SW480 (cell line): ENCODE measurements at regions not wholly inside any gene's neighbourhood (a gene's known extent, or its start where the extent isn't known, plus 50 kb on each side); places are given as distances from the start of the nearest gene placed in this dataset.
A peak's percentile ranks its signal among the peaks of the same experiment; 100 is the strongest.

ENCODE experiments used
- DNase-seq: peaks from one replicate; pipeline ENCODE4 v3.0.0-alpha.2; 2016; ENCODE audit warnings: low spot score

- no peak for DNase-seq
These were observed 53.8 kb upstream of the RANBP3L start for GRCh38 chr5:36355516-36355915.

DNA sequence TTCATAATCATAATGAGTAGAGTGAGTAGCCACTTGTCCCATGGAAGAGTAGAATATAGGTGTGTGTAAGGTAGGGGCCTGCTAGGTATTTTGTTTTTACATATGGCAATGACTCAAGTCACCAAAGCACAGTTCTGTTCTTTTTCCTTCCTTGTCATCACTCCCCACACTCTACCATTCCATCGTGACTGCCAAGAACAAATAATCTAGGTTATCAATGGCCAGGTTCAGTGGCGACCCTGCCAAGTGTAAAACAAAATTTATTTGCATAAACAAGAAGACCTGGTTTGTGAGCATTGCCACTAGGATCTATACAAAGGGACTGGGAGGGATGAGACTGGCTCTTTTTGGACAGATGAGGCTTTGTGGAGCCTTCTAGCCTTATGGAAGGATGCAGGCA, 55.2 kb upstream of the RANBP3L start:
- no peak for DNase-seq

DNA sequence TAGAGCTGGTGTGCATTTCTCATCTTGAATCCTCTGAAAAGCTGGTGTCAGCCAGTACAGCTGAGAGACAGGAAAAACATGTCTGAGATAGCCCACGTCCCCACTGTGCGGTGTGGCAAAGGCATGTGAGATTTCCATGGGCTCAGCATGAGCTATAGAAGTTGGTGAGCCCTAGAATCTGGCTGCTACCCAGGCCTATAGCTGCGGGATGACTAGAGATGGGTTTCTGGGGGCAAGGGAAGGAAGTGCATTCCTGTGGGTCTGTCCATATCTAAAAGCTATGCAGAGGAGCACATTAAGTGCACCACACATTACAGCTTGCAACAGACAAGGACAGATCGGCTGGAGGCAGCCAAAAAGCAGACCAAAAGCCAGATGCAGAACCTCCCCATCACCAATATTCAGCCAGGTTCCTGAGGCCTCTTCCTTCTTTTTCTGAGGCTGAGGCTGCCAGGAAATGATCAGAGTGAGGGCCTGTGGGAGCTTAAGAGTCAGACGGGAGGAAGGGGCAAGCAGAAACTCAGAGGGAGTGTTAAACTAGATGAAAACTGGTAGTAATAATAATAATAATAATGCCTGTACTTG, 55.8 kb upstream of the RANBP3L start:
- DNase-seq = no peak

DNA sequence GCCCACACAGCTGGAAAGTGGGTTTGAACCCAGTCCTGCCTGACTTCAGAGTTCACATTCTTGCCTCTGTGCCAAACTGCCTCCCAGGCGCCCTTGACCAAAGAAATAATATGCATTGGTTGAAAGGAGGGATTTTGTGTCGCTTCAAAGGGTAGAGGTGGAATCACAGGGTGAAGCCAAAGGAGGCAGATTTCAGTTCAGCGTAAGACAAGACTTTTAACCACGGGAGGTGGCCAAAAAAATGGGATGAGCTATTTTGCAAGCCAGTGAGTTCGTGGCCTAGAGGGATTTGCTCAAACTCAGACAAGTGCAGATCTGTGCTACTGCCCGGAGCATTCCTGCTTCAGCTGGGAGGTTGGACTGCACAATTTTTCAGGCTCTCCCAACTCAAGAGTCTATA, 57.6 kb upstream of the RANBP3L start:
- DNase-seq = no peak

- no peak for DNase-seq
These were observed 58.6 kb upstream of the RANBP3L start for GRCh38 chr5:36360307-36360706.

- DNase-seq = no peak
These were observed 61.4 kb upstream of the RANBP3L start for GRCh38 chr5:36363101-36363500.

DNA sequence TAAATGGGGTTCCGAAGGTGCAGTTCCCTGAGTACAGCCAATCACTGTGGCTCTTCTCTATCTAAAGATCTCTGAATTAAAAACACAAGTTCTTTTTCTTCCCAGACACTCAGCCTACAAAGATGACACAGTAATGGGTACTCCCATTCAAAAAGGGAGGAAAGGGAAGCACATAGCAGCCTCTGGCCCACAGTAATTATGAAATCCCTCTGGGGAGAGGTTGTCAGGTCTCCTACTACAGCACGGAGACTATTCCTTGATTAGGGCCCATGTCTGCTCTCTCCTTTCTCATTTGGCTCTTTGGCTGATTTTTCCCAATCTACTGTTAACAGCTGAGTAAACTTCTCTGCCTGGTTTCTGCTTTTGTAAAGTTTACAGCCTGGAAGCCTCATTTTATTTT, 62.0 kb upstream of the RANBP3L start:
- DNase-seq = no peak

- DNase-seq = no peak
These were observed 62.8 kb upstream of the RANBP3L start for GRCh38 chr5:36364473-36364872.

- DNase-seq = no peak
These were observed 64.2 kb upstream of the RANBP3L start for GRCh38 chr5:36365896-36366295.

DNA sequence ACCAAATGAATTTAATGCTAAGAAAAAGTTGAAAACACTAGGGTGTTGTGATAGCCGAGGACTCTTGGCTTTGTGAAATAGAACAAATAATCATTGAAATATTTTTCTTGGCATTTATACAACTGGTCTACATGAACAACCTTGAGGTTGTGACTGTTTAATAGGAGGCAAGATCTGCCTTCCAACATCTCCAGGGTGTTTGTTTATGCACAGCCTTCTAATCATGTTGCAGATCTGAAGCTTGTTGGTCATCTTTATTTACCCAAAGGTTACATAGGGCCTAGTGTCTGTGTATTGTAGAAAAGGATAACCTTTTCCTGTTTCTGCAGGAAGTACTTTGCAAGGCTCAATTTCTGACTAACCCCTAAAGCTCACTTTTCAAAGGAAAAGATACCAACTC, 65.2 kb upstream of the RANBP3L start:
- no peak for DNase-seq

DNA sequence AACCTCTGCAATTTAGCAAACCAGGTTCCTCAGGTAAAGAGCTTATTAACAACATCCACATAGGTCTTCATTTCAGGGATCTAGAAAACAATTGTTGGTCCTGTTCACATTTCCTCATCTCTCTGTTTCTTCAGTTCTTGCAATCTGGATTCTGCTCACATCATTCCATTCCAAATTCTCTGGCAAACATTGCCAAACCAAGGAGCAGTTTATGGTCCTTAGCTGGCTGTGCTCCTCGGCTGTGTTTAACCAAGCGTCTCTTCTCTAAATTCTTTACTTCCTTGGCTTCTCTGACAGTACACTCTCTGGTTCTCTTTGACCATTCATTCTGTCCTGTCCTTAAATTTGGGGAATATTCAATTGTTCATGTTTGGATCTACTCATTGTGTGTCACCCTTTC, 65.8 kb upstream of the RANBP3L start:
- DNase-seq = no peak

DNA sequence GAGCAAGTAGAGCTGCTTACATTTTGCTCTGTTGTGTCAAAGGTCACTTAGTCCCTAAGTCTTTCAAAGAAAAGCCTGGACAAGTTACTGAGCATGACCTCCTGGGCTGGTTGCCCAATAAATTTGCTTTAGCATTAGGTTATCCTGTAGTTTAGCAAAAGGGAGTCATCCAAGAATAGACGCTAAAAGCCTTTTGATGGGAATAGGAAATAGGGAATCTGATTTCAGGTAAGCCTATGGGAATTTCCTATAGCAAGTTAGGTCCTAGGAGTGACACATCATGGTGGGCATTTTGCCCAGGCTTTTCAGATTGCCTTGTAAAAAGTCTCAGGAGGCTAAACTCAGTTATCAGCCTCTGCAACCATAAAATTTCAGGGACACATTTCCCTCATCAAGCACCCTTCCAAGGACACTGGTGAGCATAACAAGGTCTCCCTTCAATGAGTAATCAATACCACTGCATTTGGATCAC, 67.6 kb upstream of the RANBP3L start:
- DNase-seq = no peak

DNA sequence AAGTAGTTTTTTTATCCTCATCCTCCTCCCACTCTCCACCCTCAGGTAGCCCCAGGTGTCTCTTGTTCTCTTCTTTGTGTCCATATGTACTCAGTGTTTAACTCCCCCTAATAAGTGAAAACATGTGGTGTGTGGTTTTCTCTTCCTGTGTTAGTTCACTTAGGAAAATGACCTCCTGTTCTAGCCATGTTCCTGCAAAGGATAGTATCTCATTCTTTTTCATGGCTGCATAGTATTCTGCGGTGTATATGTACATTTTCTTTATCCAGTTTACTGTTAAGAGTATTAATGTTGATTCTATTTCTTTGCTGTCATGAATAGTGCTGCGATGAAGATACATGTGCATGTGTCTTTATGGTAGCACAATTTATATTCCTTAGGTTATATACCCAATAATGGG, 68.4 kb upstream of the RANBP3L start:
- no peak for DNase-seq

DNA sequence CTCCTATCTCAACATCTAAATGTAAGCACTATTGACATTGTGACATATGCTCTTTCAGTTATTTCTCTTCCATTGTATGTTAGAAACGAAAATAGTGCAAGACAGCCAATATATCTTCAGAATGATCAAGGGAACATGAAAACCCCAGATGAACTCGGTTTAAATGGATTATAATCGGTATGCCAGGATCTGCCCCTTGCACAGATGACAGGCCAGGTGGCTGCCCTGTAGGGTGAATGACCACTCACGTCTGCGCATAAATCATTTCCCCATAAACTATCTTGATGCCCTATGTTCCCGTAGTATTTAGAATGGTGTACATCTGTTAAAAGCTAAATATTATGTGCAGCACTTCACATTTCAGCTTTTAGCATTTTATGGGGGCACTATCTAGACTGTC, 69.7 kb upstream of the RANBP3L start:
- DNase-seq = no peak

DNA sequence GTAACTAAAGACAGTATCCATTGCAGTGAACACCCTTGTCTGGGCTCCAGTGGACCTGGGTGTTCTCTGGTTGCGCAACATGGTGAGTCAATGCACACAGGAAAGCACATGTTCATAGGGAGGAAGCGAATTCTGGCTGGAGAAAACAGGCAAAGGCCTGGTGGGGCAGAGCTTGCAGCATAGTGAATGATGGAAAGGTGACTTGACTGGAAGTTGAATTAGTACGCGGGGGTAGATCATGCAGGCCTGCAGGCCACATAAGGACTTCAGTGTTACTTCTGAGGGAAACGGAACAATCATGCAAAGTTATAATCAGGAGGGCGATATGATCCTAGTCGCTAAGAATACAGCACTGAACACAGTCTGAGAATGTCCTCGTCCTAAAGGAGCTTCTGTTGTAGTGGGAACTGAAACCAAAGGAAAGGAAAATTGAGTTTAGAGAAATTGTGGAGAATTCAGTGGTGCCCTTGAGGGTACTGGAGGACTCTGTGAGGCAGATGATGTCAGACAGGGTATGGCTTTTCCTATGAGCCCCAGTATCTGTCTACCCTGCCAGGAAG, 71.9 kb upstream of the RANBP3L start:
- peak; percentile 8 for DNase-seq

GRCh38 chr5:36374266-36374862, 72.7 kb upstream of the RANBP3L start:
- DNase-seq = no peak

DNA sequence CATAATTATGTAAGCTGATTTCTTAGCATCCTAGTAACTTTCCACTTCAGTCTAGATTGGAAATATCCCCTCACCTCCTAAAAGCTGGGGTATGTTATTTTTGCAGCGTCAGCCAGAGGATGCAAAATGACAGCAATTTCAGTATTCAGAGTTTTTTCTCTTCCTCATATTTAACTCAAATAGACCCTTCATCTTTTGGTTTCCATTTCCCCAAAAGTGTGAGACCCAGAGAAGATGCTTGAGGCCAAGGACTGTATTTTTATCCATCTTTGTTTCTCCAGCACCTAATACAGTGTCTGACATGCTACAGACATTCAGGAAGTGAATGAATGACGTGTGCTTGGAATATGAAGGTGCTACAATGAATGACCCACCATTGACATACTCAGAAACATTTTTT, 75.5 kb upstream of the RANBP3L start:
- no peak for DNase-seq

GRCh38 chr5:36378551-36378950, 76.8 kb upstream of the RANBP3L start:
- DNase-seq = no peak

DNA sequence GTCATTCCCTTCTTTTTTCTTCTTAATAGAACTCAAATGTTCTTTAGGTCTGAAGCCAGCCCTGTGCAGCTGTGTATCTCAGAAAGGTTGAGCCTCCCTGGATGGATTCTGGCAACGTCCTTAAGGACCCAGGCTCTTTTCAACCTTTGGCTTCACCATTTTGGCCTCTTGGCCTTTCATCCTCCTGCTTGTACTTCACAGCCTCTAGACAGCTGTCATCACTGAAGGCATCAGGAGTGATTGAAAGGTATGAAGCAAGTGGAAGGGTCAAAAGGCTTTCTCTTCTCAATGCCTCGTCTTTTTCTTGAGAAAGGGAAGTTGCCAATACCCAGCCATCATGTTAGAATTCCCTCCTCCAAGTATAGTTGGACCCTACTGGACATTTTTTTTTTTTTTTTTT, 81.2 kb upstream of the RANBP3L start:
- DNase-seq = no peak

GRCh38 chr5:36383942-36384341, 82.2 kb upstream of the RANBP3L start:
- DNase-seq = no peak

GRCh38 chr5:36384845-36385244, 83.1 kb upstream of the RANBP3L start:
- no peak for DNase-seq

DNA sequence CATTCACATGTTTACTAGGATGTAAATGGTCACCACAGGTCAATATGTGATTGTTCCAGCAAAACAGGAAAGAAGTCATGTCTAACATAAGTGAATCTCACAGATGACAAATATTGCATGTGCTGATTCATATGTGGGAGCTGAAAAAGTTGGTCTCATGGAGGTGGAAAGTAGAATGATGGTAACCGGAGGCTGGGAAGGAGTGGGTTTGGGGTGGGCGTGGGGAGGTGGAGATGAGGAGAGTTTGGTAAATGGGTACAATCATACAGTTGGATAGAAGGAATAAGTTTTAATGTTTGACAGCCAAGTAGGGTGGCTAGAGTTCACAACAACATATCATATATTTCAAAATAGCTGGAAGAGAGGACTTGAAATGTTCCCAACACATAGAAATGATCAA, 83.8 kb upstream of the RANBP3L start:
- no peak for DNase-seq

- DNase-seq = no peak
These were observed 86.6 kb upstream of the RANBP3L start for GRCh38 chr5:36388288-36388687.

- DNase-seq = no peak
These were observed 87.5 kb upstream of the RANBP3L start for GRCh38 chr5:36389245-36389644.
